NCI-H82 treated with DMSO at 0.1 percent for 48 hours (cell line): ENCODE measurements at regions not wholly inside any gene's neighbourhood (a gene's known extent, or its start where the extent isn't known, plus 50 kb on each side); places are given as distances from the start of the nearest gene placed in this dataset.
"Not testable (repeated sequence)": the region's sequence is repeated elsewhere in the genome, so short reads cannot be mapped to it uniquely, and the experiment has no call there.

Source experiments
- DNase-seq: peaks from one replicate; lab custom pipeline; 2025; ENCODE audit not compliant: unreplicated experiment; lab: John Stamatoyannopoulos, UW

DNA sequence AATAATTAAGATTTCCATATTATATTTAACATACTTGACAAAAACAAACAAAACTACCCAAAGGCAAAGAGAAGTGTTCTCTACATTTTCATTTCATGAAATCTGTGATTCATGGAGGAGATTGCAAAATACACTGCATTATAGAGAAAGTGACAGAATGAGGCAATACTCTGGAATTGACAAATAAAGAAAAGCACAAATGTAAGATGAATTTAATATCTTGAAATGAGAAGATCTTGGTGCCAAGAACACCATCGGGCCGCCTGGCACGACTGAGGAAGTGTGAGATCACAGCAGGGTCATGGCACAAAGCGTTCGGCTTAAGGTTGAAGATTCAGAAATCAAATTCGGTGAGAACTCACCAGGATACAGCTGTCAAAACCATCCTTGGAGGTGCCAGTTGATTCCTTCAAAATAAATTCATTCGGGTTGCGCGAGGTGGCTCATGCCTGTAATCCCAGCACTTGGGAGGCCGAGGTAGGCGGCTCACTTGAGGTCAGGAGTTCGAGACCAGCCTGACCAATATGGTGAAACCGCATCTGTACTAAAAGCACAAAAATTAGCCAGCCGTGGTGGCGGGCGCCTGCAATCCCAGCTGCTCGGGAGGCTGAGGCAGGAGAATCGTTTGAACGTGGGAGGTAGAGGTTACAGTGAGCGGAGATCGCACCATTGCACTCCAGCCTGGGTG lies 174.0 kb upstream of the PFKP start:
- no peak for DNase-seq

- DNase-seq: no peak
These were observed 175.6 kb upstream of the PFKP start for GRCh38 chr10:2891770-2892124.

DNA sequence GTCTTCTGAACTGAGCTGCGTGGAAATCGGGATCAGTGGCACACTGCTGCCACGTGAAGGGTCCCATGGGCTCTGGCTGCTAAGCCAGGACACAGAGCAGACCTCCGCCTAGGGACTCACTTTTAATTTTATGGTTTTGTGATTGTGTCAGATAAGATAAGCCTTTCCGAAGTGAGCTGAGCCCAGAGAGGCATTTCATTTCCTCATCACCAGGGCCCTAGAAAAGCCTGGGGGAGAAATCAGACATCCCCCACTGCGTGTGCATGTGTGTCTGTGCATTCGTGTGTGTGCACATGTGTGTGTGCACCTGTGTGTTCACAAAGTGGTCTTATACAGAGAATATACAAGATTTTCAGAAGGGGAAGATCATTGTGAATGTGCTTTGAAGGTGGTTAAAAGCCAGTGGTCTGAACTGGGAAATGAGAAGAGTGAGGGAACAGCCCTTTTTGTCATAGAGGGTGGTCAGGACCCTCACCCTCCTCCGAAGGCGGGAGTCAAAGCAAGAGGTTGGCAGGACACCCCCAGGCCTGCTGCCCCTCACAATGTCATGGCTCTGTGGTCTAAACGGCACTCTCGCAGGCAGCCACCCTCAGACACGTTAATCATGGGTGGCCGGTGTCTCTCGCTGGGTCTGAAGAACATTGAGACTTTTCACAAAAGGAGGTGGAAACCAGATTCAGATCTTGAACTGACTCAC lies 176.1 kb upstream of the PFKP start:
- no peak for DNase-seq

DNA sequence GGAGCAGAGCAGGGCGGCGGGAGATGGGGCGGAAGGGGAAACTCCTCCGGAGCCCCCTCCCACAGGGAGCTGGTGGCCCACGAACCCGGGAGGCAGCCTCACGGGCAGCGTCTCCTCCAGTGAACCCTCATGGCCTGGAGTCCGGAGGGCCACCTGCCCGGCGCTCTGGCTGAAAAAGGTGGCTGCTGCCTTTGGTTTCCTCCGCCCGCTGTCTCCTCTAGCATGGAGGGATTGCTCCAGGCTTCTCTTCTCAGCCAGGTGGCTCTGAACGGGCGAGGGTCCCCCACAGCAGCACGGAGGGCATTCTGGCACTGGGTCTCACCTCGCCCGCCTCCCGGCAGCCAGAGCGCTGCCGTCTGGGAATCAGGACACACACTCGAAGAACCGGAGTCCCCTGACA lies 177.3 kb upstream of the PFKP start:
- no peak for DNase-seq

DNA sequence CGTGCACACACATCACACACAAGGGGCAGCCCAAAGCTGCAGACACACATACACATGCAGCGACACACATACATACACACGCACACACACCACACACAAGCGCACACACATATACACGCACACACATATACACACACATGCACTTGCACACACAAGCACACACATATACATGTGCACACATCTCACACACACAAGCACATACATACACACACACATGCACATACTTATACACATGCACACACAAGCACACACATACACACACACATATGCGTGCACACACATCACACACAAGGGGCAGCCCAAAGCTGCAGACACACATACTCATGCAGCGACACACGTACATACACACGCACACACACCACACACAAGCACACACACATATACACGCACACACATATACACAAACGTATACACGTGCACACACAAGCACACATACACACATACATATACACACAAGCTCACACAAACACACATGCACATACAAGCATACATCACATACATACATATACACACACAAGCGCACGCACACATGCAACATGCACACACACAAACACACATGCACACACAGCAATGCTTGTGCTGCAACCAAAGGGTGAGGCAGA lies 178.8 kb upstream of the PFKP start:
- no peak for DNase-seq

DNA sequence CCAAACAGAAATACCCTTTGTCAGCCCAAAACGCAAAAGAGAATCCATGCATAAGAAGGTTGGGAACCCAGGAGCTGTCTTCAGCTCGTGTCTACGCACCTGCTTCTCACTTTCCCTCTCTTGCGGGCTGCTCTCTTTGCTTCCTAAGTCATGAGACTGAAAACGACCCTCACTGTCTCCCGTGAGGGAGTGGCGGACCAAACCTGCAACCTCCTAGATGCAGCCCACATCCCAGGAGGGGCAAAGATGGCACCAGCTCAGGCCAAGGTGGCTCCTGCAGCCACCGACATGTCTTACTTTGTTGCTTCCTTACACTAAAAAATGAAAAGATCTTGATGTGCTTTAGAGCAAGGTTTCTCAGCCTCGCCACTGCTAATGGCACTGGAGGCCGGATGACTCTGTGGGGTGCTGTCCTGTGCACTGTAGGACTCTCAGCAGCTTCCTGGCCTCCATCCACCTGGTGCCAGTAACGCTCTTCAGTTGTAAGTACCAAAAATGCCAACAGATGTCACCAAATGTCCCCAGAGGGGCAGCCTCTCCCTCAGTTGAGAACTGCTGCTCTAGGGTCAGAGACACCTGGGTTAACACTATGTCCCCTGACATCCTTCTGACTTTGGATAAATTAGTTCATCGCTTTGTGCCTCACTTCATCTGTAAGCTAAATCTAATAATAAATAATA lies 179.8 kb upstream of the PFKP start:
- no peak for DNase-seq

DNA sequence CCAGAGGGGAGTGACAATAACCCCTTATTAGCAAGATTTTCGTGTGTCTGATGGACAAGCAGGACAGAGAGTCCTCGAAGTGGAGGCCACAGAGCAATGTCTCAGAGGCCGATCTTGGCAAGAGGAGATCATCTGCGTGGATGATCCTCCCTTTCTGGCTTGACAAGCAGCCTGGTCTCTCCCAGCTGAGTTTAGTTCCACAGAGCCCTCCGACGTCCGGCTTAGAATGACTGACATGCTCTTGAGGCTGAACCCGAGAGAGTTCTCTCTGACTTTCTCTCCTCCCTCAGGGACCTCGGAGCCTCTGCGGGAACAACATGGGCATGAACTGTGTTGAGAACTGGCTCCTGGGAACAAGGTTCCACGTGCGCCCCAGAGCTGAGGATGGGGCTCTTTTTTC lies 180.7 kb upstream of the PFKP start:
- no peak for DNase-seq

- DNase-seq: no peak
These were observed 181.8 kb upstream of the PFKP start for GRCh38 chr10:2885288-2886278.

- DNase-seq: not testable (repeated sequence)
These were observed 183.3 kb upstream of the PFKP start for GRCh38 chr10:2883983-2884540.

GRCh38 chr10:2883238-2883637 lies 184.1 kb upstream of the PFKP start:
- DNase-seq: no peak

DNA sequence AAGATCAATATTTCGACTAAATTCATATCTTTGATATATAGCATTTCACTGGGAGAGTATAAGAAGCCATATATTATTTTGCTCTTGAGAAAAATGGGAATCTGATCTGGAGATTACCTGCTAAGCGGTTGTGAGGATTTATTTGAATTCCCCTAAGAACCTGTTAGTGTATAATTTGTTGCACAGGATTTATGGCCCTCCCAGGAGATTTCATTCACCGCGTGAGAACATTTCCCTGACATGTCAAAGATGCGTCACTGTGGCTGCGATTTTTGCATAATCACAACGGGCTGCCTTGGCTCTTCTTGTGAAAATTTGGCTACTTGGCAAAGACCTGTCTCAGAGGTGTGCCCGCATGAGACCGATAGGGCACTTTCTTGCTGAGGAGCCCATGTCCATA lies 184.7 kb upstream of the PFKP start:
- no peak for DNase-seq

GRCh38 chr10:2881720-2882620 lies 185.4 kb upstream of the PFKP start:
- no peak for DNase-seq

GRCh38 chr10:2880050-2880449 lies 187.3 kb upstream of the PFKP start:
- not testable (repeated sequence) for DNase-seq

GRCh38 chr10:2878818-2879217 lies 188.5 kb upstream of the PFKP start:
- DNase-seq: no peak

DNA sequence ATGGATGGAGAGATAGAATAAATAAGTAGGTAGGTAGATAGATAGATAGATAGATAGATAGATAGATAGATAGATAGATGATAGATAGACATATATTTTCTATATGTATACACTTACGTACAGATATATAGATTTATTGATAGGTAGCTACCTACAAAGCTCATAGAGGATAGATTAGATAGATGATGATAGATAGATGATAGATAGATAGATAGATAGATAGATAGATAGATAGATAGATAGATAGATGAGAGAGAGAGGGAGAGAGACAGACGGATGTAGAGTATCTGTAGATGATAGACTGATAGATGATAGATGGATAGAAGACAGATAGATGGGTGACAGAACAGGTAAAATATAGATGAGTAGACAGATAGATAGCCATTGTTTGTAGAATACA lies 191.3 kb upstream of the PFKP start:
- no peak for DNase-seq

- no peak for DNase-seq
These were observed 192.4 kb upstream of the PFKP start for GRCh38 chr10:2874963-2875362.

DNA sequence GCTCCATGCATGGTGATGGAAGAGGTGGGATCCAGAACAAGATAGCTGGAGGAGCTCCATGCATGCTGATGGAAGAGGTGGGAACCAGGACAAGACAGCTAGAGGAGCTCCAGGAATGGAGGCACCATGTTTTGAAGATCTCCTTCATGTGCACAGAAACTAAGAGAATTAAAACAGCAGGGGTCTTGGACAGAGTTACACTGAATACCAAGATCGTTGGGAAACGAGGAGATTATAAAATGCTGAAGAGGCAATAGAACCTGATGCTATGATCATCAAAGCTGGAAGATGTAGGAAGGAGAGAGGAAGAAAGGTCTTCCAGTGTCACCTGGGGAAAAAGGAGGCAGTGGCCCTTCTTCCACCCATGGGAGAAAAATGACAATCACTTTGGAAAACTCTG lies 193.6 kb upstream of the PFKP start:
- no peak for DNase-seq

DNA sequence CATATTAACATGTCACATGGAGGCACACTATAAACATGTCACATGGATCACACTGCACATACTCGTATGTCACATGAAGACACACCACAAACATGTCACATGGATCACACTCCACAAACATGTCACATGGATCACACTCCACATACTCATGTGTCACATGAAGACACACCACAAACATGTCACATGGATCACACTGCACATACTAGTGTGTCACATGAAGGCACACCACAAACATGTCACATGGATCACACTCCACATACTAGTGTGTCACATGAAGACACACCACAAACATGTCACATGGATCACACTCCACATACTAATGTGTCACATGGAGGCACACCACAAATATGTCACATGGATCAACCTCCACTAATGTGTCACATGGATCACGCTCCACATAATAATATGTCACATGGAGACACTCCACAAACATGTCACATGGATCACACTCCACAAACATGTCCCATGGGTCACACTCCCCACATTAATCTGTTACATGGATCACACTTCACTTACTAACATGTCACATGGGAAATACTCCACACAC lies 195.6 kb upstream of the PFKP start:
- no peak for DNase-seq

GRCh38 chr10:2870654-2871053 lies 196.7 kb upstream of the PFKP start:
- no peak for DNase-seq
